ENCODE measurements at regions not wholly inside any gene's neighbourhood (a gene's known extent, or its start where the extent isn't known, plus 50 kb on each side); places are given as distances from the start of the nearest gene placed in this dataset.

GRCh38 chr5:2381861-2382260, 369.6 kb downstream of the IRX2 start:
- H3K36me3 ChIP-seq (ENCODE audit: control insufficient read depth, low read length): no peaks in the 10 kb centered on the region
- no peaks in the 10 kb centered on the region for H3K9me3 ChIP-seq (ENCODE audit: control insufficient read depth, insufficient read depth, low read length)
- H4K20me1 ChIP-seq (ENCODE audit: control insufficient read depth, insufficient read depth, low read depth, low read length): no peaks in the 10 kb centered on the region
- no peaks in the 10 kb centered on the region for H3K4me1 ChIP-seq (ENCODE audit: control insufficient read depth, low read length)
- no peak overlapping the region for H3K27ac ChIP-seq (ENCODE audit: low read depth, low read length)
- H3K4me3 ChIP-seq (ENCODE audit: low read length): no peak overlapping the region
- no peaks in the 10 kb centered on the region for H3K79me2 ChIP-seq (ENCODE audit: control insufficient read depth, low read length)
- no peaks in the 10 kb centered on the region for H3K27me3 ChIP-seq (ENCODE audit: control insufficient read depth, low read length)
- no peak overlapping the region for H3K4me2 ChIP-seq (ENCODE audit: low read length)
- no peak for TF ChIP-seq CTCF (IDR thresholded peaks at IDR 0.05; ENCODE audit: low read depth, low read length, poor library complexity, severe bottlenecking)
- no peaks in the 10 kb centered on the region for H3K9me2 ChIP-seq (replicated peaks; ENCODE audit: control insufficient read depth, low read length)
- no peaks in the 10 kb centered on the region for H3F3A ChIP-seq (ENCODE audit: control insufficient read depth, insufficient read depth)

GRCh38 chr5:2381070-2381469, 370.4 kb downstream of the IRX2 start:
- Histone ChIP-seq H3K79me2 (ENCODE audit: control insufficient read depth, low read length) (no peaks in the 10 kb centered on the region), H3K9me3 (ENCODE audit: control insufficient read depth, insufficient read depth, low read length) (no peaks in the 10 kb centered on the region), H3K4me2 (ENCODE audit: low read length) (no peak overlapping the region), H3K9me2 (replicated peaks; ENCODE audit: control insufficient read depth, low read length) (no peaks in the 10 kb centered on the region), H3K27me3 (ENCODE audit: control insufficient read depth, low read length) (no peaks in the 10 kb centered on the region), H3F3A (ENCODE audit: control insufficient read depth, insufficient read depth) (no peaks in the 10 kb centered on the region), H3K4me3 (ENCODE audit: low read length) (no peak overlapping the region), H3K4me1 (ENCODE audit: control insufficient read depth, low read length) (no peaks in the 10 kb centered on the region), H3K36me3 (ENCODE audit: control insufficient read depth, low read length) (no peaks in the 10 kb centered on the region), H4K20me1 (ENCODE audit: control insufficient read depth, insufficient read depth, low read depth, low read length) (no peaks in the 10 kb centered on the region), H3K27ac (ENCODE audit: low read depth, low read length) (no peak overlapping the region)
- no peak for TF ChIP-seq CTCF (IDR thresholded peaks at IDR 0.05; ENCODE audit: low read depth, low read length, poor library complexity, severe bottlenecking)
- no peak for TF ChIP-seq EZH2phosphoT487 (IDR thresholded peaks at IDR 0.05; ENCODE audit: borderline replicate concordance, low read length)

- no peaks in the 10 kb centered on the region for H3F3A ChIP-seq (ENCODE audit: control insufficient read depth, insufficient read depth)
- no peak for TF ChIP-seq CTCF (IDR thresholded peaks at IDR 0.05; ENCODE audit: low read depth, low read length, poor library complexity, severe bottlenecking)
- TF ChIP-seq EZH2phosphoT487 (IDR thresholded peaks at IDR 0.05; ENCODE audit: borderline replicate concordance, low read length): no peak
- peaks cover 3% of the 10 kb centered on the region; the same call in 1 of the 2 replicates for H3K9me3 ChIP-seq (ENCODE audit: control insufficient read depth, insufficient read depth, low read length)
- H3K4me2 ChIP-seq (ENCODE audit: low read length): no peak overlapping the region
- no peak overlapping the region for H3K4me3 ChIP-seq (ENCODE audit: low read length)
- H3K27ac ChIP-seq (ENCODE audit: low read depth, low read length): no peak overlapping the region
- no peaks in the 10 kb centered on the region for H3K36me3 ChIP-seq (ENCODE audit: control insufficient read depth, low read length)
- no peaks in the 10 kb centered on the region for H3K9me2 ChIP-seq (replicated peaks; ENCODE audit: control insufficient read depth, low read length)
- H3K27me3 ChIP-seq (ENCODE audit: control insufficient read depth, low read length): no peaks in the 10 kb centered on the region
- H3K79me2 ChIP-seq (ENCODE audit: control insufficient read depth, low read length): no peaks in the 10 kb centered on the region
- no peaks in the 10 kb centered on the region for H3K4me1 ChIP-seq (ENCODE audit: control insufficient read depth, low read length)
- H4K20me1 ChIP-seq (ENCODE audit: control insufficient read depth, insufficient read depth, low read depth, low read length): no peaks in the 10 kb centered on the region
These were observed 372.5 kb downstream of the IRX2 start for GRCh38 chr5:2378976-2379375.

- TF ChIP-seq EZH2phosphoT487 (IDR thresholded peaks at IDR 0.05; ENCODE audit: borderline replicate concordance, low read length) (no peak), CTCF (IDR thresholded peaks at IDR 0.05; ENCODE audit: low read depth, low read length, poor library complexity, severe bottlenecking) (no peak)
- Histone ChIP-seq H3K36me3 (ENCODE audit: control insufficient read depth, low read length) (no peaks in the 10 kb centered on the region), H3K4me3 (ENCODE audit: low read length) (no peak overlapping the region), H3K4me1 (ENCODE audit: control insufficient read depth, low read length) (no peaks in the 10 kb centered on the region), H3K9me2 (replicated peaks; ENCODE audit: control insufficient read depth, low read length) (no peaks in the 10 kb centered on the region), H3K27me3 (ENCODE audit: control insufficient read depth, low read length) (no peaks in the 10 kb centered on the region), H3K9me3 (ENCODE audit: control insufficient read depth, insufficient read depth, low read length) (peaks cover 8% of the 10 kb centered on the region; the same call in 1 of the 2 replicates), H3K4me2 (ENCODE audit: low read length) (no peak overlapping the region), H3K27ac (ENCODE audit: low read depth, low read length) (no peak overlapping the region), H3F3A (ENCODE audit: control insufficient read depth, insufficient read depth) (no peaks in the 10 kb centered on the region), H4K20me1 (ENCODE audit: control insufficient read depth, insufficient read depth, low read depth, low read length) (no peaks in the 10 kb centered on the region), H3K79me2 (ENCODE audit: control insufficient read depth, low read length) (no peaks in the 10 kb centered on the region)
These were observed 373.4 kb downstream of the IRX2 start for GRCh38 chr5:2378108-2378507.

Data from DOHH2 (cell line).